ENCODE measurements at regions not wholly inside any gene's neighbourhood (a gene's known extent, or its start where the extent isn't known, plus 50 kb on each side); places are given as distances from the start of the nearest gene placed in this dataset.

DNA sequence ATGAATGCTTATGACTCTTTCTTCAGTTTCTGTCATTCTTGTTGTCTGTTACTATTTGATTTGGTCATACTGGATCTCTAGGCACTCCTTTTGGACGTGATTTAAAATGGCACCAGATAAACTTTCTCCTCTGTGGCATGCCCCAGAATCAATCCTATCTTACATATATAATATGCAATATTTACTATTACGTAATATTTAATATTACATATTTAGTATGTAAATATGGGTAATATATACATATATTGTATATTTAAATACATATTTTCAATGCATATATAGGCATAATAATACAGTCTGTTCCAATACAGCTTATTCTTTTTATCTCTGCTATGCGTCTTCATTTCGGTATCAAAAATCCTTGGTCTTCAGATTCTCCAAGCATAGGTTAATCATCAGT, 104.4 kb upstream of the PRR20A start:
- H3K27me3 ChIP-seq (ENCODE audit: insufficient read depth, low read length), result no peaks in the 10 kb centered on the region
- H2AFZ ChIP-seq (ENCODE audit: low read length), result no peak overlapping the region
- DNase-seq (ENCODE audit: insufficient read length, low spot score, missing footprints), result no peak
- no peaks in the 10 kb centered on the region for H3K79me2 ChIP-seq (ENCODE audit: insufficient read depth, low read length)
- H3K27ac ChIP-seq (ENCODE audit: low read depth, low read length), result no peak overlapping the region
- no peak overlapping the region for H3K4me2 ChIP-seq (ENCODE audit: insufficient read depth, low read length)
- H4K20me1 ChIP-seq (ENCODE audit: insufficient read depth, low read length), result no peaks in the 10 kb centered on the region
- no peaks in the 10 kb centered on the region for H3K4me1 ChIP-seq (ENCODE audit: insufficient read depth, low read length)
- H3K36me3 ChIP-seq (ENCODE audit: insufficient read depth, low read length), result no peaks in the 10 kb centered on the region
- H3K9me3 ChIP-seq (ENCODE audit: low read depth, low read length), result peaks cover 4% of the 10 kb centered on the region
- H3K4me3 ChIP-seq (ENCODE audit: insufficient read depth, low read length), result no peak overlapping the region
- TF ChIP-seq CTCF (IDR thresholded peaks at IDR 0.05; ENCODE audit: extremely low read depth, low read depth, low read length), result no peak

DNA sequence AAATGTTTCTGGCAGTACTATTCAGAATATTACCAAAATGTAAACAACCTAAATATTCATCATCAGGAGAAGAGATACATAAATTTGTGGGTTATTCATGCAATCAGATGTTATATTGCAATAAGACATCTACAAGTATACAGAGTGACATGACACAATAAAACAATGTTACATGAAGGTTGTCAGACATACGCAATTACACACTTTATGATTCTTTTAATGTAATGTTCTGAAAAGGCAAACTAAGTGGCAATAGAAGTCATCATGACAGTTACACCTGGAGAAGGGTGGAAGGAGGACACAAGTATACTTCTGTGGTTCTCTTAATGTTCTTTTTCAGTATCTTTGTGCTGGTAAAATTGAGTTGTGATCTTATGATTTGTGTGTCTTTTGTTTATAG, 95.8 kb upstream of the PRR20A start:
- Histone ChIP-seq H2AFZ (ENCODE audit: low read length) (no peak overlapping the region), H3K4me3 (ENCODE audit: insufficient read depth, low read length) (no peak overlapping the region), H3K79me2 (ENCODE audit: insufficient read depth, low read length) (no peaks in the 10 kb centered on the region), H3K36me3 (ENCODE audit: insufficient read depth, low read length) (no peaks in the 10 kb centered on the region), H3K4me2 (ENCODE audit: insufficient read depth, low read length) (no peak overlapping the region), H3K9me3 (ENCODE audit: low read depth, low read length) (peaks cover under 1% of the 10 kb centered on the region), H3K4me1 (ENCODE audit: insufficient read depth, low read length) (no peaks in the 10 kb centered on the region), H3K27me3 (ENCODE audit: insufficient read depth, low read length) (no peaks in the 10 kb centered on the region), H4K20me1 (ENCODE audit: insufficient read depth, low read length) (no peaks in the 10 kb centered on the region), H3K27ac (ENCODE audit: low read depth, low read length) (no peak overlapping the region)
- no peak for DNase-seq (ENCODE audit: insufficient read length, low spot score, missing footprints)
- TF ChIP-seq CTCF (IDR thresholded peaks at IDR 0.05; ENCODE audit: extremely low read depth, low read depth, low read length), result no peak

GRCh38 chr13:57045826-57046546, 94.7 kb upstream of the PRR20A start:
- H3K36me3 ChIP-seq (ENCODE audit: insufficient read depth, low read length), result no peaks in the 10 kb centered on the region
- H3K4me1 ChIP-seq (ENCODE audit: insufficient read depth, low read length), result no peaks in the 10 kb centered on the region
- no peak for TF ChIP-seq CTCF (IDR thresholded peaks at IDR 0.05; ENCODE audit: extremely low read depth, low read depth, low read length)
- no peaks in the 10 kb centered on the region for H3K27me3 ChIP-seq (ENCODE audit: insufficient read depth, low read length)
- no peak overlapping the region for H2AFZ ChIP-seq (ENCODE audit: low read length)
- no peak overlapping the region for H3K4me3 ChIP-seq (ENCODE audit: insufficient read depth, low read length)
- H3K9me3 ChIP-seq (ENCODE audit: low read depth, low read length), result peaks cover 2% of the 10 kb centered on the region
- no peaks in the 10 kb centered on the region for H3K79me2 ChIP-seq (ENCODE audit: insufficient read depth, low read length)
- no peak for DNase-seq (ENCODE audit: insufficient read length, low spot score, missing footprints)
- H3K27ac ChIP-seq (ENCODE audit: low read depth, low read length), result no peak overlapping the region
- no peaks in the 10 kb centered on the region for H4K20me1 ChIP-seq (ENCODE audit: insufficient read depth, low read length)
- no peak overlapping the region for H3K4me2 ChIP-seq (ENCODE audit: insufficient read depth, low read length)

DNA sequence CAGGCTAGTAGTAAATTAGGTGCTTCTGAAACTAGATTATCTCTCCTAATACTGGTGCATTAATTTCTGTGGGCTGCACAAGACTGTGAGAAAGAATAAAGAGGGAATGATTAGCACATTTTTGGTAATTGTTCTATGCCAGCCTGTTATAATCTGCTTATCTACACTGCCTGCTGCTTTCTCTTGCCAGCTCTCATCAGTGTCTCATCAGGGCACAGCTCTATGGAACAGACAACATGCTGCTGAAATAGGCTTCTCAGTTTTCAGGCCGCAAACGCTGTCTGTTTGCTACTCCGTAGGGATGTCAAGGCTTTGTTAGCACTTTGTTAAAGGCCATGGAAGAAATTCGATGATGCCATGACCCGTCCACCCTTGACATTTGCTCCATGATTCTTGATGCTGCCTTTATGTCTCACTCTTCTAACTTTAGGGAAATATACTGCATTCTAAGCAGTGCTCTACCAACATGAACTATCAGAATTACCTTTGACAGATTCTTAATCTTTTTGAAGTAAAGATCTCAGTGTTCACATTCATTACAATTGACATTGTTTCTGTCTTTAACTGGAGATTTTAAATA, 84.0 kb upstream of the PRR20A start:
- no peak for TF ChIP-seq CTCF (IDR thresholded peaks at IDR 0.05; ENCODE audit: extremely low read depth, low read depth, low read length)

More for the DNA sequence above, 84.0 kb upstream of the PRR20A start:
- no peaks in the 10 kb centered on the region for H3K27me3 ChIP-seq (ENCODE audit: insufficient read depth, low read length)
- no peak overlapping the region for H3K27ac ChIP-seq (ENCODE audit: low read depth, low read length)
- no peaks in the 10 kb centered on the region for H3K36me3 ChIP-seq (ENCODE audit: insufficient read depth, low read length)
- H3K79me2 ChIP-seq (ENCODE audit: insufficient read depth, low read length), result no peaks in the 10 kb centered on the region
- DNase-seq (ENCODE audit: insufficient read length, low spot score, missing footprints), result no peak
- no peaks in the 10 kb centered on the region for H3K4me1 ChIP-seq (ENCODE audit: insufficient read depth, low read length)
- H3K9me3 ChIP-seq (ENCODE audit: low read depth, low read length), result peaks cover 6% of the 10 kb centered on the region
- H3K4me2 ChIP-seq (ENCODE audit: insufficient read depth, low read length), result no peak overlapping the region
- H4K20me1 ChIP-seq (ENCODE audit: insufficient read depth, low read length), result no peaks in the 10 kb centered on the region
- H3K4me3 ChIP-seq (ENCODE audit: insufficient read depth, low read length), result no peak overlapping the region
- no peak overlapping the region for H2AFZ ChIP-seq (ENCODE audit: low read length)

All from osteoblast (primary cell).